Liver (tissue), 8 donors: ENCODE measurements at regions not wholly inside any gene's neighbourhood (a gene's known extent, or its start where the extent isn't known, plus 50 kb on each side); places are given as distances from the start of the nearest gene placed in this dataset.

Experiments used
- DNase-seq: peaks from one replicate; pipeline ENCODE4 v3.0.0-alpha.2; 2017; ENCODE audit warnings: low spot score
- H3K27ac ChIP-seq, 2 donors: one replicate each; pipeline ENCODE4 v1.7.0; 2013; ENCODE audit warnings: inconsistent platforms in 2 of 2, low read length in 2 of 2, control low read depth in 1 of 2, low read depth in 1 of 2, mild to moderate bottlenecking in 1 of 2
- H3K27me3 ChIP-seq, 4 donors: one replicate each; pipeline versions ENCODE4 v1.6.1 to v1.7.0; 2013; ENCODE audit warnings: low read length in 3 of 4, inconsistent platforms in 1 of 4, mild to moderate bottlenecking in 1 of 4, moderate library complexity in 1 of 4; ENCODE audit not compliant: control insufficient read depth in 4 of 4, insufficient read depth in 4 of 4
- H3K36me3 ChIP-seq, 4 donors: one replicate each; pipeline versions ENCODE4 v1.6.1 to v1.7.0; 2013; ENCODE audit warnings: low read length in 3 of 4, mild to moderate bottlenecking in 3 of 4, low read depth in 1 of 4, moderate library complexity in 1 of 4; ENCODE audit not compliant: control insufficient read depth in 4 of 4, insufficient read depth in 3 of 4
- H3K4me1 ChIP-seq, 4 donors: one replicate each; pipeline versions ENCODE4 v1.6.1 to v1.7.0; 2013; ENCODE audit warnings: low read length in 3 of 4, mild to moderate bottlenecking in 3 of 4, moderate library complexity in 1 of 4; ENCODE audit not compliant: control insufficient read depth in 4 of 4, insufficient read depth in 4 of 4
- H3K4me3 ChIP-seq, 3 donors: one replicate each; pipeline versions ENCODE4 v1.6.1 to v1.7.0; 2013; ENCODE audit warnings: low read length in 3 of 3, control low read depth in 1 of 3, low read depth in 1 of 3, mild to moderate bottlenecking in 1 of 3
- H3K9ac ChIP-seq, 2 donors: one replicate each; pipeline ENCODE4 v1.7.0; 2013; ENCODE audit warnings: low read length in 2 of 2, mild to moderate bottlenecking in 2 of 2, moderate library complexity in 2 of 2, control low read depth in 1 of 2, low read depth in 1 of 2
- H3K9me3 ChIP-seq, 4 donors: one replicate each; pipeline versions ENCODE4 v1.6.1 to v1.7.0; 2013; ENCODE audit warnings: low read length in 3 of 4; ENCODE audit not compliant: control insufficient read depth in 4 of 4
- ATF3 ChIP-seq: IDR thresholded peaks from 2 replicates; pipeline ENCODE4 v1.6.1; 2016; ENCODE audit warnings: antibody characterized with exemption
- CTCF ChIP-seq: fragments of 150-350 bp; IDR thresholded peaks from 2 replicates; pipeline ENCODE4 v1.5.1; 2017; ENCODE audit warnings: improper control_type of control experiment, low read depth, low read length; ENCODE audit not compliant: missing input control
- EGR1 ChIP-seq, 2 donors: IDR thresholded peaks; 2 replicates each; pipeline ENCODE4 v1.6.1; 2016 to 2018; ENCODE audit warnings: antibody characterized with exemption in 2 of 2, low read depth in 2 of 2
- FOXA1 ChIP-seq: IDR thresholded peaks from 2 replicates; pipeline ENCODE4 v1.6.1; 2016; ENCODE audit warnings: antibody characterized with exemption
- FOXA2 ChIP-seq: IDR thresholded peaks from 2 replicates; pipeline ENCODE4 v1.6.1; 2016; ENCODE audit warnings: antibody characterized with exemption
- GABPA ChIP-seq, 2 donors: IDR thresholded peaks in 1 of 2; conservative IDR thresholded peaks in 1 of 2; 2 replicates each; pipeline ENCODE4 v1.6.1; 2016; ENCODE audit warnings: antibody characterized with exemption in 2 of 2, mild to moderate bottlenecking in 1 of 2, moderate library complexity in 1 of 2
- HNF4A ChIP-seq, 2 donors: conservative IDR thresholded peaks; 2 replicates each; pipeline ENCODE4 v1.6.1; 2016; ENCODE audit warnings: antibody characterized with exemption in 2 of 2, mild to moderate bottlenecking in 2 of 2
- HNF4G ChIP-seq: IDR thresholded peaks from 2 replicates; pipeline ENCODE4 v1.6.1; 2016; ENCODE audit warnings: antibody characterized with exemption
- JUND ChIP-seq, 2 donors: IDR thresholded peaks; 2 replicates each; pipeline ENCODE4 v1.6.1; 2016; ENCODE audit warnings: antibody characterized with exemption in 2 of 2
- MAX ChIP-seq: IDR thresholded peaks from 2 replicates; pipeline ENCODE4 v1.6.1; 2016; ENCODE audit warnings: antibody characterized with exemption
- NR2F2 ChIP-seq: IDR thresholded peaks from 2 replicates; pipeline ENCODE4 v1.6.1; 2016; ENCODE audit warnings: antibody characterized with exemption
- RAD21 ChIP-seq, 2 donors: IDR thresholded peaks; 2 replicates each; pipeline ENCODE4 v1.6.1; 2016; ENCODE audit warnings: antibody characterized with exemption in 2 of 2, mild to moderate bottlenecking in 2 of 2
- REST ChIP-seq: IDR thresholded peaks from 2 replicates; pipeline ENCODE4 v1.6.1; 2016; ENCODE audit warnings: antibody characterized with exemption, mild to moderate bottlenecking
- RXRA ChIP-seq, 2 donors: IDR thresholded peaks; 2 replicates each; pipeline ENCODE4 v1.6.1; 2017 to 2018; ENCODE audit warnings: antibody characterized with exemption in 2 of 2, mild to moderate bottlenecking in 1 of 2
- SP1 ChIP-seq: IDR thresholded peaks from 2 replicates; pipeline ENCODE4 v1.6.1; 2018; ENCODE audit warnings: antibody characterized with exemption, mild to moderate bottlenecking
- TAF1 ChIP-seq: conservative IDR thresholded peaks from 2 replicates; pipeline ENCODE4 v1.6.1; 2016; ENCODE audit warnings: antibody characterized with exemption, mild to moderate bottlenecking
- YY1 ChIP-seq: IDR thresholded peaks from 2 replicates; pipeline ENCODE4 v1.6.1; 2016; ENCODE audit warnings: antibody characterized with exemption, mild to moderate bottlenecking
- ZBTB33 ChIP-seq: IDR thresholded peaks from 2 replicates; pipeline ENCODE4 v1.6.1; 2016; ENCODE audit warnings: antibody characterized with exemption
- WGBS: extraction: QIAGEN DNeasy Blood & Tissue Kit; methylation state at CpG from one replicate; pipeline ENCODE4 v1.1.7; 2013; 5-methylcytosine and 5-hydroxymethylcytosine counted together
- donor health status: healthy.
- donor health status: healthy.
- donor health status: healthy.
- donor health status: healthy.
- donor health status: healthy.

- Histone ChIP-seq H3K9ac (no peak overlapping the region), H3K9me3 (no peaks in the 10 kb centered on the region), H3K27ac (peak overlapping the region; percentile 69 to 76), H3K27me3 (no peaks in the 10 kb centered on the region), H3K36me3 (no peaks in the 10 kb centered on the region), H3K4me3 (no peak overlapping the region), H3K4me1 (peaks cover 0 to 16% (median 10%) of the 10 kb centered on the region in 4 donors)
- WGBS, result 51% methylated on average over 3 of the region's 3 CpGs
- DNase-seq, result no peak
- TF ChIP-seq NR2F2, result peak; percentile 14
- no peak for TF ChIP-seq RXRA (IDR thresholded peaks at IDR 0.05)
Measured at GRCh38 chr1:182144646-182145030, 83.1 kb upstream of the ZNF648 start.

- Histone ChIP-seq H3K4me3 (no peak overlapping the region), H3K9ac (peak overlapping the region in 1 of 2 donors; percentile 19), H3K27me3 (no peaks in the 10 kb centered on the region), H3K4me1 (peaks cover 0 to 16% (median 10%) of the 10 kb centered on the region in 4 donors), H3K36me3 (no peaks in the 10 kb centered on the region), H3K27ac (peak overlapping the region; percentile 69 to 76), H3K9me3 (no peaks in the 10 kb centered on the region)
- TF ChIP-seq GABPA (IDR thresholded peaks at IDR 0.05 in 1 of 2, conservative IDR thresholded peaks at IDR 0.05 in 1 of 2) (no peak), RAD21 (IDR thresholded peaks at IDR 0.05) (peak; percentile 17 to 34), JUND (IDR thresholded peaks at IDR 0.05) (no peak), SP1 (peak; percentile 12), ATF3 (no peak), HNF4A (conservative IDR thresholded peaks at IDR 0.05) (no peak), MAX (peak; percentile 13), NR2F2 (no peak), EGR1 (IDR thresholded peaks at IDR 0.05; ENCODE audit: low read depth in 2 of 2) (no peak), RXRA (IDR thresholded peaks at IDR 0.05) (peak in 1 of 2 donors; percentile 33), FOXA1 (no peak), REST (no peak), CTCF (no peak), ZBTB33 (no peak), FOXA2 (no peak), HNF4G (no peak), YY1 (no peak), TAF1 (no peak)
- WGBS, result 67% methylated on average over 8 of the region's 8 CpGs
- peak; percentile 50 for DNase-seq
Measured at GRCh38 chr1:182143825-182144645, 82.5 kb upstream of the ZNF648 start.
